T-helper 22 cell (primary cell): ENCODE measurements at regions not wholly inside any gene's neighbourhood (a gene's known extent, or its start where the extent isn't known, plus 50 kb on each side); places are given as distances from the start of the nearest gene placed in this dataset.

ENCODE experiments used
- DNase-seq: peaks from one replicate; pipeline ENCODE4 v3.0.0-alpha.2; 2020; ENCODE audit warnings: low read depth

- no peak for DNase-seq
These were observed 112.2 kb upstream of the PJA1 start for GRCh38 chrX:69277369-69277990.

- no peak for DNase-seq
These were observed 103.4 kb upstream of the PJA1 start for GRCh38 chrX:69268611-69269010.

GRCh38 chrX:69264158-69264581 lies 98.9 kb upstream of the PJA1 start:
- DNase-seq, result no peak

GRCh38 chrX:69263251-69263820 lies 98.1 kb upstream of the PJA1 start:
- DNase-seq, result no peak

- no peak for DNase-seq
These were observed 97.0 kb upstream of the PJA1 start for GRCh38 chrX:69262036-69262936.

- DNase-seq, result no peak
These were observed 94.9 kb upstream of the PJA1 start for GRCh38 chrX:69260169-69260568.

- no peak for DNase-seq
These were observed 93.6 kb upstream of the PJA1 start for GRCh38 chrX:69258893-69259292.

GRCh38 chrX:69257499-69258127 lies 92.4 kb upstream of the PJA1 start:
- no peak for DNase-seq

GRCh38 chrX:69256291-69256565 lies 91.0 kb upstream of the PJA1 start:
- DNase-seq, result no peak

- no peak for DNase-seq
These were observed 90.4 kb upstream of the PJA1 start for GRCh38 chrX:69255441-69256290.

GRCh38 chrX:69253821-69254220 lies 88.6 kb upstream of the PJA1 start:
- no peak for DNase-seq

- DNase-seq, result no peak
These were observed 78.0 kb upstream of the PJA1 start for GRCh38 chrX:69243276-69243675.

- DNase-seq, result no peak
These were observed 73.6 kb upstream of the PJA1 start for GRCh38 chrX:69238887-69239231.

- no peak for DNase-seq
These were observed 73.0 kb upstream of the PJA1 start for GRCh38 chrX:69238114-69238886.

GRCh38 chrX:69237236-69237635 lies 72.0 kb upstream of the PJA1 start:
- DNase-seq, result no peak

GRCh38 chrX:69236641-69237040 lies 71.4 kb upstream of the PJA1 start:
- no peak for DNase-seq

GRCh38 chrX:69234624-69235023 lies 69.4 kb upstream of the PJA1 start:
- no peak for DNase-seq

GRCh38 chrX:69232945-69233344 lies 67.7 kb upstream of the PJA1 start:
- no peak for DNase-seq

- DNase-seq, result no peak
These were observed 66.7 kb upstream of the PJA1 start for GRCh38 chrX:69231903-69232302.

- no peak for DNase-seq
These were observed 64.2 kb upstream of the PJA1 start for GRCh38 chrX:69229436-69229835.

GRCh38 chrX:69228732-69229131 lies 63.5 kb upstream of the PJA1 start:
- no peak for DNase-seq
